ENCODE measurements at regions not wholly inside any gene's neighbourhood (a gene's known extent, or its start where the extent isn't known, plus 50 kb on each side); places are given as distances from the start of the nearest gene placed in this dataset.

GRCh38 chr2:118216224-118216623, 128.0 kb downstream of the INSIG2 start:
- TF ChIP-seq RELB (IDR thresholded peaks at IDR 0.05; ENCODE audit: low read depth) (no peak), EP300 (IDR thresholded peaks at IDR 0.05; ENCODE audit: borderline replicate concordance in 1 of 2, control insufficient read depth in 1 of 2, low read depth in 2 of 2, low read length in 2 of 2) (no peak), POLR2A (IDR thresholded peaks at IDR 0.05; ENCODE audit: low read depth, low read length) (no peak), CUX1 (IDR thresholded peaks at IDR 0.05; ENCODE audit: insufficient replicate concordance, low read depth, low read length) (no peak), ZNF217 (IDR thresholded peaks at IDR 0.05) (no peak), CREB1 (IDR thresholded peaks at IDR 0.05; ENCODE audit: low read depth) (no peak), ZNF274 (IDR thresholded peaks at IDR 0.05; ENCODE audit: insufficient read depth, insufficient read length) (no peak), ELK1 (IDR thresholded peaks at IDR 0.05; ENCODE audit: low read depth, low read length) (no peak), NR2F1 (conservative IDR thresholded peaks at IDR 0.05) (no peak), FOXM1 (IDR thresholded peaks at IDR 0.05; ENCODE audit: low read depth, low read length) (no peak), GABPA (IDR thresholded peaks at IDR 0.05; ENCODE audit: low read depth) (no peak)

Measured in GM12878 (cell line).